Stimulated activated CD8-positive, alpha-beta memory T cell treated with anti-CD3 and anti-CD28 coated beads, Interleukin-15, amount 100 ng/mL, for 4 hours (primary cell): ENCODE measurements at regions not wholly inside any gene's neighbourhood (a gene's known extent, or its start where the extent isn't known, plus 50 kb on each side); places are given as distances from the start of the nearest gene placed in this dataset.

ENCODE experiments used
- DNase-seq, 2 donors: peaks; one replicate each; pipeline ENCODE4 v3.0.0-alpha.2; 2020; ENCODE audit warnings: low read depth in 2 of 2

- DNase-seq = no peak
Measured at GRCh38 chr6:164554700-164555476, 754.5 kb downstream of the C6orf118 start.

GRCh38 chr6:164554226-164554625 is 755.2 kb downstream of the C6orf118 start:
- no peak for DNase-seq

DNA sequence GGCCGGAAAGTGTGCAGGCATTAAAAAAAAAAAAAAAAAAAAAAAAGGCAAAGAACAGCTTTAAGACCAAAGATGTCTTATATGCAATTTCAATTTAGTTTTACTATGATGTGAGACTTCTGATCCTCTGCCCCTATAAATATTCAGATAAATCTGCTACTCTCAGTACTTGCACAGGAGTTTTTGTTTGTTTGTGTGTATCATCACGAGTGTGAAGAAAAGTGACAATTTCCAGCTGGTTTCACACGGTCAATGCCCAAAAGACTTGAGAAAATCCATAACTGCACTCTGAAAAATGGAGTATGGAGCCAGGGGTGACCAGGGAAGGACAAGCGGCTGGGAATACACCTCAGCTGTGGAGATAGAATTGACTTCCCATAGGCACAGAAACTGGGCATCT is 757.7 kb downstream of the C6orf118 start:
- DNase-seq = no peak

GRCh38 chr6:164547076-164547475 is 762.3 kb downstream of the C6orf118 start:
- no peak for DNase-seq

GRCh38 chr6:164546263-164546662 is 763.1 kb downstream of the C6orf118 start:
- no peak for DNase-seq

GRCh38 chr6:164534070-164534766 is 775.2 kb downstream of the C6orf118 start:
- no peak for DNase-seq

DNA sequence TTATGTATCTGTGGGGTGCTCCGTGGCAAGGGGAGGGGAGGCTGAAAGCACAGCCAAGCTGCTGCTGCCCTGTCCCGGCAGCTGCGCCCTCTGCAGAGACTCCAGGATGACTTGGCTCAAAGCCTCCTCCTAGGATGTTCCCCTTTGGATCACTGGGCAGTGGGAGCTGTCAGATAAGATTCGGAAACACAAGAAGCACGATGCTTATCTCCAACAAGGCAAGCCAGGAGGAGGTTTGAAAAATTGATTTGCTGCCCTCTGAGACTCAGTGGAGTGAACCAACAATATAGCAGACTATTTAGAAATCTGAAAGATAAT is 776.4 kb downstream of the C6orf118 start:
- no peak for DNase-seq

DNA sequence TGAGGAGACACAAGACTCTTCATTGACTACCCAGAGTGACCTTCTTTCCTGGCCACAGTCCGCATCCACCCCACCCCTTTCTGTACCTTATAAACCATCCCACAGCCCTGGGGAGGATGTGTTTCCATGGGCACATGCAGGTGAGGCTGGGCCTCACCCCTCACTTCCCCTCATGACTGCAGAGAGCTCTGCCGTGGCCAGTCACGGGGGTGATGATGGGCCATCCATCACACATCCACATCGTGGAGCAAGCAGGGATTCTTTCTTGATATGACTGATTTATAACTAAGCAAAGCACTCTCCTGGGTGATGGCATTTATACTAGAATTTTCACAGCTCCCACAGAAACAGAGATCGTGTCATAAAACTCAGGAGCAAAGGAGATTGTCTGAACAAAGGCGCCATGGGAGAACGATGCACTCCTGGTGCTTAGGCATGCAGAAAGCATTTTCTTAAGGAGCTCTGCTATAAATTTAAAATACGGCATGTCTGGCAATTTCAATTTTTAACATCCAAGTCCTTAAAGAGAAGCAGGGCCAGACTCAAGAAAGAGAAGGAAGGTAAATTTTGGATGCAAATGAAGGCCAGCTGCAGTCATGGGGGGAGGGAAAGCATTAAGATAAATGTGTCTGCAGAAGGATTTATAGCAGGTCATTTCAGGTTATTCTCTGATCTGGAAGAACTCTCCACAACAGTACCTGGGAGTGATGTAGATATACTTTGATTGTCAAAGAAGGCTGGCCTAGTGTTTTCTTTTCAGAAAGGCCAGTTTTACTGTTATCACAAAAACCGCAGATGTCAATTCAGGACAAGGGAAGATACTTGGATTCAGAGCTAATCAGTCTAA is 777.0 kb downstream of the C6orf118 start:
- DNase-seq = no peak

DNA sequence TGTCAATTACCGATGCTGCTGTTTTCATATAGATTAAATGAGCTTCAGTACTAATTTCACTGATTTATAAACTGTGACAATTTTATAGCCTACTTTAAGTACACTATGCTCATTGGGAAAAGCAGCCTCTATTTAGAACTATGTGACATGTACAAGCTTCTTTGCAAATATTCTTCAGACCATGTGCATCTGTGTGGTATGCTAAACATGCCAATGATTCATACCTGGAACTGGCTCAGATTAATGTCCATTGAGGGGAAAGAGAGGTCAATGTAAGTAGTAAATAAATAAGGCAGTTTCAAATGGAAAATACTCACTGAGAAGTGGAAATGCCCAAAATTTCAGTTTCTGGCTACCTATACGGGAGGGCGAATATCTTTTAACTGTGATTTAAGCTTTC is 777.7 kb downstream of the C6orf118 start:
- no peak for DNase-seq

GRCh38 chr6:164528539-164528938 is 780.9 kb downstream of the C6orf118 start:
- no peak for DNase-seq

DNA sequence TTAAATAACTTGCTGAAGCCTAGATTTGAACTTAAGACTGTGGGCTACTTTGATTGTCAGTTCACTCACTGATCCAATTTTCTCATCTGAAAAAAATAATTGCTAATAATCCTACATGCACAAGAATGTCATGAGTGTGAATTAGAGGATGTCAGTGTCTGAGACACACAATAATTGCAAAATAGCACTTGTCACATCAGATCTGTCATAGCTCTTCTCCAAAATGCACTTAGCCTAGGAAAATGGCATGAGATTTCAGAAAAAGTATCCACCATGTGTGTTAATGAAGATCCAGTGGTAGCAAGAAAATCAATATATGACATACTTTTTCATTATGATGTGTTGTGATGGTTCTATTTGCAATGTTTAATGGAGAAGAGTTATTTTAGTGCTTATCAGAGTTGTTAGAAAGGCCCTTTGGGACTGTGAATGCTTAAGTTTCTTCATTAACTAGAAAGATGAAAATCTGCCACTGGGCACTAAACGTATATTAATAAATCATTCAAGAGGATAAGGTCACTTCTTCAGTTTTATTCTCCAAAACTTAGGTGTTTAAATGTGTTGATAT is 786.2 kb downstream of the C6orf118 start:
- DNase-seq = no peak

- no peak for DNase-seq
Measured at GRCh38 chr6:164520916-164521315, 788.5 kb downstream of the C6orf118 start.

DNA sequence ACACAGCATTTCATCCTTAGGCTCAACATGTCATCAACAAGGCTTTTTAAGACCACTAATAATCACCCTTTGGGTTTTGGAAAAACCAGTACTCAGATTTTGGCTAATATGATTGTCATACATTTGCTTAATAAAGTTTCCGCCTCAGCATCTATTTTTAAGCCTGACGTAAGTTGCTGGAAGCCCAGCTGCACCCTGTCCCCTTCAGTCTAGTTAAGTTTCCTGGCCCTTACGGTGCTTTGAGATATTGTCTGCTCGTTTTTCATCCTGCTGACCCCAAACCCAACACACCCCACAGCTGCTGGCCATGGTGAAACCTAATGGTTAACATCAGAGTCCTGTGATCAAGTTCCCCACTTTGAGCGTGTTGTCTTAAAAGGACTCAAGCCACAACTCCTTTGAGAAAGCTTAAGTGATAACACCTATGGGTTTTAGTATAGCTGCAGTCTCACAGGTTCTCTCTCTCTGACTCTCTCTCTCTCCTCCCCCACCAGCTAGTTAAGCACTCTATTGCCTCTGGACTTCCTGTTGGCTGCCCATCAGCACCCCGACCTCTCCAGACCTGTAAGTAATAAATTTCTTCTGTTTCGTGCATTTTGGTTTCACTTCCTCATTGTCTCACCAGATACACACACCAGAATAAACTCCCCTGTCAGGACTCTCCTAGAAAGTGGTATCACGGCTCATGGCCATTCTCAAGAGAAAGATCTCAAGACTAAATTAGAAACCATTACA is 802.0 kb downstream of the C6orf118 start:
- DNase-seq = no peak

- no peak for DNase-seq
Measured at GRCh38 chr6:164505425-164505824, 804.0 kb downstream of the C6orf118 start.

DNA sequence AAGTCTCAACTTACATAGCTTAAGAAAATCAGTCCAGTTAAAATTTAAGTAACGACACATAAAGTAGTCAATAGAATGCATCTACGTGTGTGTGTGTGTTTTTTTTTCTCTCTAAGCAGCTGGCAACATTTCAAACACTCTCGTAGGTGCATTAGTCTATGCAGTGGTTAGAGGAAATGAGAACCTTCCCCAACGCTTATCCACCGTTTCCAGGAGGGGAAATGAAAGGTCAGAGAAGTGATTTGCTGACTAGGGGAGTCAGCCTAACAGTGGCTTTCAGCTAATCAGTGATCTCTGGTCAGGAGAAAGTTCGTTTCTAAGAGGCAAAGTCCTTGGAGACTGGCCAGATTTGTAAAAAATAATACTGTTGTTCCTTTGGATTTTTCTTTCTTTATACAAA is 806.6 kb downstream of the C6orf118 start:
- no peak for DNase-seq

DNA sequence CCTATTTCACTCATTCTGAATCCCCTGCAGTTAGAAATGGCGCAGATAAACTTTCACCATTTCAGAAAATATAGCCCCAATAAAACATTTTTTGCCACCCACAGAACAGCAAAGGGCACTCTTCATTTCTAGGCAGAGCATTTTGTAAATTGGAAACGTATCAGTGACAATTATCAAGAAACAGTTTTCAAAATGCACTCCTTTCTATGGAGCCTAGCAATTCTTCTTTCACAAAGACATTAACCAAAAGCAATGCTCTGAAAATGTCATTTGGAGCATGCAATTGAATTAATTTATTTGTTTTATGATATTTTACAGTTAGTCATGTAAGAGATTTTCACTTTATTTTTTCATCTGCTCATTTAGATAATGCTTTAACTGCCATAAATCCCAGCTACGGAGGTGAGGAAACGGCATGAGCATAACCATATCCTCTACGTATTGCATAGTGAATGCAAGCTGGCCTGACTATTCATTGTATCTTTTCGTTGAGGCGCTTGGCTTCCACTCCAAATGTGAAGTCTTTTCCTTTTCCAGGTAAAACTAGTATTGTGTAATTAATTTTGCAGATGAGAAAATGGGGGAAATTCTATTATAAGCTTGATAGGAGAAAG is 813.4 kb downstream of the C6orf118 start:
- no peak for DNase-seq

- no peak for DNase-seq
Measured at GRCh38 chr6:164478426-164478825, 831.0 kb downstream of the C6orf118 start.

- no peak for DNase-seq
Measured at GRCh38 chr6:164477790-164478189, 831.6 kb downstream of the C6orf118 start.

- no peak for DNase-seq
Measured at GRCh38 chr6:164477101-164477500, 832.3 kb downstream of the C6orf118 start.

- no peak for DNase-seq
Measured at GRCh38 chr6:164469276-164469949, 840.0 kb downstream of the C6orf118 start.

DNA sequence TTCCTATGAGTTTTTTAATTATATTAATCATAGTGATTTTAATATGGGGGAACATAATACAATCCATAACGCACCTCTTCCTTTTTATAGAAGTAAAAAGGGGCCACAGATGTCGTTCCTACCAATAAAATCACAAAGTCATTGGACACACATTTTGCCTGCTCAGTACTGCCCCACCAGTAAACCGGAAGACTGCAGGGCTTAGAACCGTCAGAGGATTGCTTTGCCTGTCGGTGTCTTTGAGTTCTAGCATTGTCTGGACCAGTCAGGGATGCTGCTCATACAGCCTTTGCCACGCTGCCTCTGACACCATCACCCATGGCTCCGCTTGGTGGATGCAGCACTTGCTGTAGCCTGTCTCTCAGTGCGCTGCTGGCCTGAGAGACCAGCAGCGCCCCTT is 853.6 kb downstream of the C6orf118 start:
- DNase-seq = no peak
